H1 (cell line): ENCODE measurements at regions not wholly inside any gene's neighbourhood (a gene's known extent, or its start where the extent isn't known, plus 50 kb on each side); places are given as distances from the start of the nearest gene placed in this dataset.

Experiments used
- MAFK ChIP-seq: IDR thresholded peaks from 2 replicates; pipeline ENCODE4 v1.6.1; 2012; ENCODE audit warnings: low read depth, mild to moderate bottlenecking, improper control_type of control experiment, low read length
- TF ChIP-seq, protein P1 (sequence below), 3 experiments: IDR thresholded peaks; 1 replicate in 2 of 3; 2 replicates in 1 of 3; pipeline versions ENCODE4 v1.5.1 to v1.6.1; 2011; ENCODE audit warnings: low read length in 3 of 3, mild to moderate bottlenecking in 3 of 3, inconsistent platforms in 2 of 3, low read depth in 1 of 3, moderate library complexity in 1 of 3; ENCODE audit not compliant: insufficient read depth in 1 of 3; ENCODE audit errors: control extremely low read depth in 1 of 3

DNA sequence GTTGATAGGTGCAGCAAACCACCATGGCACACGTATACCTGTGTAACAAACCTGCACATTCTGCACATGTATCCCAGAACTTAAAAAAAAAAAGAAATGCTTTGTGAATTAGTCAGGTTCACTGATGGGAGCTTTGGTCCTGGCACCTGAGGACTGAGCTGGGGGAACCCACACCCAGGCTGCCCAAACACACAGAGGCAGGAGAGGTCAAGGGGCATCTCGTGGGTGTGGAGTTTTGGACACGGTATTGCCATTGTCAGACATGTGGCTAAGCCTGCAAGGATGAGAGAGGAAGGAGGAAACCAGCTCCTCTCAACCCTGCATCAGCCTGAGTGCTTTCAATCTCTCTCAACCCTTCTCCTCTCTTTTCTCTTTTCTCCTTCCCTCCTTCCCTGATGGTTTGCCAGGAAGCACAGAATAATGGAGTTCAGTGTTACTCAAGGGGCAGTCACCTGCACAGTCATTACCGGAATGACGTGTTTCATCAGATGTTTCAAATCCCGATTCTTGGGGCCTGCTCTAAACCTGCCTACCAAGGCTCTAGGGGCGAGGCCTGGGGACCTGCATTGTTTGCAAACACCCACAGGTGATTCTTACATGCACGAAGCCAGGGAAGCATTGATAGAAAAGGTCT lies 89.9 kb upstream of the NEDD9 start (continued):
- TF ChIP-seq, protein P1, sequence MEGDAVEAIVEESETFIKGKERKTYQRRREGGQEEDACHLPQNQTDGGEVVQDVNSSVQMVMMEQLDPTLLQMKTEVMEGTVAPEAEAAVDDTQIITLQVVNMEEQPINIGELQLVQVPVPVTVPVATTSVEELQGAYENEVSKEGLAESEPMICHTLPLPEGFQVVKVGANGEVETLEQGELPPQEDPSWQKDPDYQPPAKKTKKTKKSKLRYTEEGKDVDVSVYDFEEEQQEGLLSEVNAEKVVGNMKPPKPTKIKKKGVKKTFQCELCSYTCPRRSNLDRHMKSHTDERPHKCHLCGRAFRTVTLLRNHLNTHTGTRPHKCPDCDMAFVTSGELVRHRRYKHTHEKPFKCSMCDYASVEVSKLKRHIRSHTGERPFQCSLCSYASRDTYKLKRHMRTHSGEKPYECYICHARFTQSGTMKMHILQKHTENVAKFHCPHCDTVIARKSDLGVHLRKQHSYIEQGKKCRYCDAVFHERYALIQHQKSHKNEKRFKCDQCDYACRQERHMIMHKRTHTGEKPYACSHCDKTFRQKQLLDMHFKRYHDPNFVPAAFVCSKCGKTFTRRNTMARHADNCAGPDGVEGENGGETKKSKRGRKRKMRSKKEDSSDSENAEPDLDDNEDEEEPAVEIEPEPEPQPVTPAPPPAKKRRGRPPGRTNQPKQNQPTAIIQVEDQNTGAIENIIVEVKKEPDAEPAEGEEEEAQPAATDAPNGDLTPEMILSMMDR (IDR thresholded peaks at IDR 0.05; ENCODE audit: control extremely low read depth in 1 of 3, insufficient read depth in 1 of 3, low read depth in 1 of 3, low read length in 3 of 3): no peak
- TF ChIP-seq MAFK: no peak
